ENCODE measurements at regions not wholly inside any gene's neighbourhood (a gene's known extent, or its start where the extent isn't known, plus 50 kb on each side); places are given as distances from the start of the nearest gene placed in this dataset.

DNA sequence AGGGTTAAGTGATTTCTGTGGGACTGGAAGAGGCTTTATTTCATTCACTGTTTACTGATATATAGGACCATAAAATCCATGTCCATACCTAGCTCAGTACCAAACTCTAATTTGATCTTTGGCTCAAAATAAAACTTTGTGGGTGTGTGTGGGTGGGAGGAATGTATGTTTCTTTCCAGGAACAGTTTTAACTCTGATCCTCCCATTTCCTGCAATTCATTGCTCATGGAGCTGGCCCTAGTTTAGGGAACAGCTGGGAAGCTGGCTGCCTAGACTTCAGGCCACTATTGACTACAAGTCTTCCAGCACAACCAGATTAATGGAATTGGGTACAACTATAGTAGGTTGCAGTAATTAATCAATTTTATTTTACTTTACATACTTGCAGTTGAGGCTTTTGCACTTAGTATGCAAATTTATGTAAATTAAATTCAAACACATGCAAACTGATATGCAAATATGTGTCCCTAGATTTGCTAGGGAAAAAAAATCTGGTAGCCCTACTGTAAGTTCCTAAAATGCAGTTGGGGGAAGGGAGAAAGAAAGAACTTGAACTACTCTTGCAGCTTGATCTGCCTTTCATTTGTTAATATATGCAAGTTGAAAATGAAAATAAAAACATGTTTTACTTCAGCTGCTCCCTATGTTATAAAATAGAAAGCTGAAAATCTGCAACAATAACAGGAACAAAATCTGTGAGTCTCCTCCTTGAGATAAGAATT is 1070.3 kb upstream of the CELF4 start:
- H3K4me1 ChIP-seq, result no peaks in the 10 kb centered on the region
- DNase-seq (no peak), ATAC-seq (no peak)

GRCh38 chr18:38634117-38634516 is 1068.5 kb upstream of the CELF4 start:
- WGBS (ENCODE audit: insufficient coverage, low coverage, low lambda C conversion rate, missing lambda C conversion rate), result 12% methylated on average over 2 of the region's 2 CpGs
- no peaks in the 10 kb centered on the region for H3K36me3 ChIP-seq

More for the DNA sequence above, 1070.3 kb upstream of the CELF4 start:
- TF ChIP-seq CTCF (IDR thresholded peaks at IDR 0.05) (no peak), POLR2A (IDR thresholded peaks at IDR 0.05) (no peak)
- Histone ChIP-seq H3K27me3 (no peaks in the 10 kb centered on the region), H3K36me3 (no peaks in the 10 kb centered on the region), H3K4me3 (no peak overlapping the region), H3K9me3 (no peaks in the 10 kb centered on the region), H3K27ac (no peak overlapping the region)
- intact Hi-C loops (cut with DNase I), result no loop called here

DNA sequence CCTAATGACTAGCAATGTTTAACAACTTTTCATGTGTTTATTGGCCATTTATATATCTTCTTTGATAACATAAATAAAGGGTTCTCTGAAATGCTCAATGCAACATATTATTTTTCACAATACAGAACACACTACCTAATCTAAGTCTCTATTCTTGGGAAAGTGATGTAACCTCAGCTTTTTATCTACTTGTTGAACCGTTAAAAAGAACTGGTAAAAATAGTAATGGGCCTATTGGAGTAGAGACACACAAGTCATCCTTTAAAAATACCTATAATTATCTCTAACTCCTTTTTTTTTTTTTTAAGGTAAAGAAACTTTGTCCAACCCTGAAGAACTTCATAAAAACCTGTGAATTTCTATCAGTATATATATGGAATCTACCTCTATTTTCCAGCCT is 1067.7 kb upstream of the CELF4 start:
- Histone ChIP-seq H3K27ac (no peak overlapping the region), H3K27me3 (no peaks in the 10 kb centered on the region), H3K36me3 (no peaks in the 10 kb centered on the region), H3K9me3 (no peaks in the 10 kb centered on the region), H3K4me3 (no peak overlapping the region), H3K4me1 (no peaks in the 10 kb centered on the region)
- WGBS (ENCODE audit: insufficient coverage, low coverage, low lambda C conversion rate, missing lambda C conversion rate), result 18% methylated on average over 1 of the region's 1 CpG
- intact Hi-C loops (cut with DNase I), result no loop called here
- TF ChIP-seq POLR2A (IDR thresholded peaks at IDR 0.05), result no peak
- TF ChIP-seq CTCF (IDR thresholded peaks at IDR 0.05), result no peak
- no peak for ATAC-seq
- DNase-seq, result no peak

More at GRCh38 chr18:38634117-38634516, 1068.5 kb upstream of the CELF4 start:
- TF ChIP-seq CTCF (IDR thresholded peaks at IDR 0.05) (no peak), POLR2A (IDR thresholded peaks at IDR 0.05) (no peak)
- intact Hi-C loops (cut with DNase I), result no loop called here
- Histone ChIP-seq H3K4me3 (no peak overlapping the region), H3K27me3 (no peaks in the 10 kb centered on the region), H3K27ac (no peak overlapping the region), H3K4me1 (no peaks in the 10 kb centered on the region), H3K9me3 (no peaks in the 10 kb centered on the region)
- ATAC-seq (no peak), DNase-seq (no peak)

GRCh38 chr18:38619129-38619528 is 1053.5 kb upstream of the CELF4 start:
- H3K27ac ChIP-seq, result no peak overlapping the region
- TF ChIP-seq POLR2A (IDR thresholded peaks at IDR 0.05), result no peak
- no peak for TF ChIP-seq CTCF (IDR thresholded peaks at IDR 0.05)

DNA sequence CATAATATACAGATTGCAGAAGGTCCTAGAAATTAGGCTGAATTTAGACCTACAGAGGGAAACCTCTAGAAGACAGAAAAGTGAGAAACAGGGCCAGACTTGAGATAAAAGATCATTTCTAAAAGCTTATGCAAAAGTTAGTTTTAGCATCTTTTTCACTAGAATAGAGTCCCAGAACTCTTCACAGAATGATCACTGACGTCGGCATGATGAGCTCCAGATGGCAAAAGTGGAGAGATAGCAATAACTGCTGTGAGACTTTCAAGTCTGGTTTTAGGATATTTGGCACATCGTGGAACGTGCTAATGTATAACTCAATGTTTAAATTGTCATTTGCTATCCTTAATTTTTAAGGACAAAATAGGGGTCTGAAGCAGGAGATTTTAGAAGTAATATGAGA is 1050.7 kb upstream of the CELF4 start:
- no peak for ATAC-seq
- no peaks in the 10 kb centered on the region for H3K4me1 ChIP-seq
- H3K36me3 ChIP-seq, result no peaks in the 10 kb centered on the region
- TF ChIP-seq CTCF (IDR thresholded peaks at IDR 0.05), result no peak
- TF ChIP-seq POLR2A (IDR thresholded peaks at IDR 0.05), result no peak
- 48% methylated on average over 4 of the region's 4 CpGs for WGBS (ENCODE audit: insufficient coverage, low coverage, low lambda C conversion rate, missing lambda C conversion rate)
- H3K9me3 ChIP-seq, result no peaks in the 10 kb centered on the region
- H3K4me3 ChIP-seq, result no peak overlapping the region
- DNase-seq, result no peak
- no peak overlapping the region for H3K27ac ChIP-seq
- intact Hi-C loops (cut with DNase I), result no loop called here
- no peaks in the 10 kb centered on the region for H3K27me3 ChIP-seq

More at GRCh38 chr18:38619129-38619528, 1053.5 kb upstream of the CELF4 start:
- intact Hi-C loops (cut with DNase I), result no loop called here
- Histone ChIP-seq H3K36me3 (no peaks in the 10 kb centered on the region), H3K27me3 (no peaks in the 10 kb centered on the region), H3K4me3 (no peak overlapping the region), H3K9me3 (no peaks in the 10 kb centered on the region), H3K4me1 (no peaks in the 10 kb centered on the region)
- no peak for DNase-seq
- no peak for ATAC-seq
